ENCODE measurements at regions not wholly inside any gene's neighbourhood (a gene's known extent, or its start where the extent isn't known, plus 50 kb on each side); places are given as distances from the start of the nearest gene placed in this dataset.

DNA sequence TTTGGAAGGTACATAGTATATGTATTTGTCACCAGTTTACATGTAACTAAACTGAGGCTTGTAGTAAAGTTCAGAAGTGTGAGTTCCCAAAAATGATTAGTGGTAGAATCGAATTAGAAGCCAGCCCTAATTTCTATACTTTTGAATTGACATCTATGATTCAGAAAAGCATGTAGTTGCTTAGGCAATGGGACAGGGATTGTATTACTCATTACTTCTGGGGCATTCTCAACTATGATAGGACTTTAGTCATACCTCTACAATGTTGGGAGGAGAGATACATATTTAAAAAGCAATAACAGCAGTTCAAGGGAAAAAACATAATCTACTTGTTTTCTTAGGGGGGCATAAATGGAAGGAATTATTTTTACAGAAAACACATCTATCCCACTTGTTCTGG is 277.9 kb upstream of the E2F7 start:
- TF ChIP-seq, protein P1, sequence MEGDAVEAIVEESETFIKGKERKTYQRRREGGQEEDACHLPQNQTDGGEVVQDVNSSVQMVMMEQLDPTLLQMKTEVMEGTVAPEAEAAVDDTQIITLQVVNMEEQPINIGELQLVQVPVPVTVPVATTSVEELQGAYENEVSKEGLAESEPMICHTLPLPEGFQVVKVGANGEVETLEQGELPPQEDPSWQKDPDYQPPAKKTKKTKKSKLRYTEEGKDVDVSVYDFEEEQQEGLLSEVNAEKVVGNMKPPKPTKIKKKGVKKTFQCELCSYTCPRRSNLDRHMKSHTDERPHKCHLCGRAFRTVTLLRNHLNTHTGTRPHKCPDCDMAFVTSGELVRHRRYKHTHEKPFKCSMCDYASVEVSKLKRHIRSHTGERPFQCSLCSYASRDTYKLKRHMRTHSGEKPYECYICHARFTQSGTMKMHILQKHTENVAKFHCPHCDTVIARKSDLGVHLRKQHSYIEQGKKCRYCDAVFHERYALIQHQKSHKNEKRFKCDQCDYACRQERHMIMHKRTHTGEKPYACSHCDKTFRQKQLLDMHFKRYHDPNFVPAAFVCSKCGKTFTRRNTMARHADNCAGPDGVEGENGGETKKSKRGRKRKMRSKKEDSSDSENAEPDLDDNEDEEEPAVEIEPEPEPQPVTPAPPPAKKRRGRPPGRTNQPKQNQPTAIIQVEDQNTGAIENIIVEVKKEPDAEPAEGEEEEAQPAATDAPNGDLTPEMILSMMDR (IDR thresholded peaks at IDR 0.05; ENCODE audit: low read depth, low read length) = no peak
- no peak for TF ChIP-seq POLR2A (IDR thresholded peaks at IDR 0.05; ENCODE audit: extremely low read depth, insufficient read length)
- TF ChIP-seq, protein P2, sequence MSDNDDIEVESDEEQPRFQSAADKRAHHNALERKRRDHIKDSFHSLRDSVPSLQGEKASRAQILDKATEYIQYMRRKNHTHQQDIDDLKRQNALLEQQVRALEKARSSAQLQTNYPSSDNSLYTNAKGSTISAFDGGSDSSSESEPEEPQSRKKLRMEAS (IDR thresholded peaks at IDR 0.05; ENCODE audit: low read depth, low read length) = no peak
